ENCODE measurements at regions not wholly inside any gene's neighbourhood (a gene's known extent, or its start where the extent isn't known, plus 50 kb on each side); places are given as distances from the start of the nearest gene placed in this dataset.

DNA sequence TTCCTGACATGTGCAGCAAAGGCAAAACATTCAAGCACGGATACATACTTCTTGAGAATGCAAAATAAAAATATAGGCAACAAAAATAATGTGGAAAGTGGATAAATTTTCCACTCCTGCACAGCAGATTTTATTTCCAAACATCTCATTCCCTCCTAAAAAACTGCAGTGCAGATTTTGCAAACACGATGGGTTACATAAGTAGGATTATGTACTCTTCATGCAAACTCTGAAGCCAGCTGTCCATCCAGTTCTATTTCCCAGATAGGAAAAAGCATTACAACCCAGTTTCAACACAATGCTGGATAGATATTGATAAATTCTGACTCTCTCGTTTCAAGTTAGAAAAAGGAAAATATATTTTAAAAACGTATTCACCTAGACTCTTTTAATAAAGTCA lies 52.7 kb upstream of the CCNG1 start:
- TF ChIP-seq, protein P1, sequence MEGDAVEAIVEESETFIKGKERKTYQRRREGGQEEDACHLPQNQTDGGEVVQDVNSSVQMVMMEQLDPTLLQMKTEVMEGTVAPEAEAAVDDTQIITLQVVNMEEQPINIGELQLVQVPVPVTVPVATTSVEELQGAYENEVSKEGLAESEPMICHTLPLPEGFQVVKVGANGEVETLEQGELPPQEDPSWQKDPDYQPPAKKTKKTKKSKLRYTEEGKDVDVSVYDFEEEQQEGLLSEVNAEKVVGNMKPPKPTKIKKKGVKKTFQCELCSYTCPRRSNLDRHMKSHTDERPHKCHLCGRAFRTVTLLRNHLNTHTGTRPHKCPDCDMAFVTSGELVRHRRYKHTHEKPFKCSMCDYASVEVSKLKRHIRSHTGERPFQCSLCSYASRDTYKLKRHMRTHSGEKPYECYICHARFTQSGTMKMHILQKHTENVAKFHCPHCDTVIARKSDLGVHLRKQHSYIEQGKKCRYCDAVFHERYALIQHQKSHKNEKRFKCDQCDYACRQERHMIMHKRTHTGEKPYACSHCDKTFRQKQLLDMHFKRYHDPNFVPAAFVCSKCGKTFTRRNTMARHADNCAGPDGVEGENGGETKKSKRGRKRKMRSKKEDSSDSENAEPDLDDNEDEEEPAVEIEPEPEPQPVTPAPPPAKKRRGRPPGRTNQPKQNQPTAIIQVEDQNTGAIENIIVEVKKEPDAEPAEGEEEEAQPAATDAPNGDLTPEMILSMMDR (IDR thresholded peaks at IDR 0.05), result no peak
- no peak for TF ChIP-seq POLR2A (IDR thresholded peaks at IDR 0.05)
- TF ChIP-seq EP300 (IDR thresholded peaks at IDR 0.05), result no peak
- WGBS, 3 donors, result 14 to 38% (median 16%) methylated on average over 4 of the region's 4 CpGs
- Histone ChIP-seq H3K27me3 (no peaks in the 10 kb centered on the region), H3K4me3 (no peak overlapping the region), H3K27ac (no peak overlapping the region), H3K9me3 (no peaks in the 10 kb centered on the region), H3K4me1 (ENCODE audit: insufficient read depth) (peaks cover 5% of the 10 kb centered on the region), H3K36me3 (no peaks in the 10 kb centered on the region)
- no peak for DNase-seq
- intact Hi-C loops (cut with DNase I), result no loop called here

DNA sequence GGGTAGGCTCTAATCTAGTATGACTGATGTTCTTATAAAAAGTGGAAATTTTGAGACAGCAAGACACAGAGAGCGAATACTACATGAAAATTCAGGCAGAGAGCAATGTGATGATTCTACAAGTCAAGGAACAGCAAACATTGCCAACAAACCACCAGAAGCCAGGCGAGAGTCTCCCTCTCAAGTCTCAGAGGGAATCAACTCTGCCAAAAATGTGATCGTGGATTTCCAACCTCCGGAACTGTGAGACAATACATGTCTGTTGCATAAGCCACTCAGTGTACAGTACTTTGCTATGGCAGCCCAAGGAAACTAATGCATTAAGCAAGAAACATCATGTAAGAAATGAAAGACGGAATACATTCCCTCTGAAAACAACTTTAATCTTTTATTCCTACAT lies 52.1 kb upstream of the CCNG1 start:
- Histone ChIP-seq H3K4me1 (ENCODE audit: insufficient read depth) (peaks cover 3% of the 10 kb centered on the region), H3K36me3 (no peaks in the 10 kb centered on the region), H3K27ac (no peak overlapping the region), H3K4me3 (no peak overlapping the region), H3K27me3 (no peaks in the 10 kb centered on the region), H3K9me3 (no peaks in the 10 kb centered on the region)
- peak in 3 of 5 donors; percentile 31 to 54 (median 34) for DNase-seq
- TF ChIP-seq, protein P1 (IDR thresholded peaks at IDR 0.05), result no peak
- no peak for TF ChIP-seq POLR2A (IDR thresholded peaks at IDR 0.05)
- TF ChIP-seq EP300 (IDR thresholded peaks at IDR 0.05), result no peak
- intact Hi-C loops (cut with DNase I), result no loop called here
- 15 to 25% (median 21%) methylated on average over 5 of the region's 5 CpGs for WGBS, 3 donors

DNA sequence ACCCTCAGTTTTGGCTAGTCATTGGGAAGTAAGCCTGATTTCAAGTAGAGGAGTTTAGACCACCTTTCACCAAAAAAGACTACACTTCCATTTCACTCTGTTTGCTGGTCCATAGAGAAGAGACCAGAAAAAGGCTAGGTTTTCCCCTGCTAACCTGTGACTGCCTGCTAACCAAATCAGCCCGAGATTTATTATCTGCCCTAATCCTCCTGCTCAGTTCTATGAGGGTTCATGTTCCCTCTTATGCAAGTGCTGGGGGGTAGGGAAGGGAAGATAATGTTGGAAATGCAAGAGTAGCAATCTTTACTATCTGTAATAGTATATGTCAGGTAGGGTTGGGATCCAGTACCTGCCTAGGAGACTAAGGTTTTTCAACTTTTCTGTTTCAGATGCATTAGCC lies 51.6 kb upstream of the CCNG1 start:
- H3K4me3 ChIP-seq, result no peak overlapping the region
- no peak overlapping the region for H3K27ac ChIP-seq
- no peak for DNase-seq
- no peaks in the 10 kb centered on the region for H3K9me3 ChIP-seq
- peaks cover 3% of the 10 kb centered on the region for H3K4me1 ChIP-seq (ENCODE audit: insufficient read depth)
- H3K36me3 ChIP-seq, result no peaks in the 10 kb centered on the region
- no peak for TF ChIP-seq EP300 (IDR thresholded peaks at IDR 0.05)
- WGBS, 3 donors, result 46 to 64% (median 59%) methylated on average over 1 of the region's 1 CpG
- no peaks in the 10 kb centered on the region for H3K27me3 ChIP-seq
- intact Hi-C loops (cut with DNase I), result no loop called here

DNA sequence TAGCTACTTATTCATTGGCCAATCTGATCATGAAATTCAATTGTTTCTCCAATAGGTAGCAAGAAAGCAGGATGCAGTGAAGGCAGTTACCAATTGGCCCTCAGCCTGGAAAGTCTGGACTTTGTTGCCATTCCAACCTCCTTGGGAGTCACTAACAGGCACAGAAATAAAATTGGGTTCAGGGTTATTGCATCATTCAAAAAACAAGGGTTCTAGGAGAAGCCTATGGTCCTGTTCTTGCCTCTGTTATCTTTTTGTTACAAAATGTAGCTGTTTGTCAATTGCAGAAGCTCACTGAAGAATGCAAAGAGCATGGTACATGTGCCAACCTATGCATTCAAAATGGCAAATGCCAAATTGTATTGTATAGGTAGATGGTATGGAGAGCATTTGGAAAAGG lies 51.0 kb upstream of the CCNG1 start:
- no peaks in the 10 kb centered on the region for H3K27me3 ChIP-seq
- no peak overlapping the region for H3K27ac ChIP-seq
- peaks cover 3% of the 10 kb centered on the region for H3K4me1 ChIP-seq (ENCODE audit: insufficient read depth)
- TF ChIP-seq, protein P1 (IDR thresholded peaks at IDR 0.05), result no peak
- TF ChIP-seq POLR2A (IDR thresholded peaks at IDR 0.05) (no peak), EP300 (IDR thresholded peaks at IDR 0.05) (no peak)
- no peaks in the 10 kb centered on the region for H3K9me3 ChIP-seq
- intact Hi-C loops (cut with DNase I), result no loop called here
- H3K4me3 ChIP-seq, result no peak overlapping the region
- no peaks in the 10 kb centered on the region for H3K36me3 ChIP-seq
- DNase-seq, result peak in 1 of 5 donors; percentile 21

DNA sequence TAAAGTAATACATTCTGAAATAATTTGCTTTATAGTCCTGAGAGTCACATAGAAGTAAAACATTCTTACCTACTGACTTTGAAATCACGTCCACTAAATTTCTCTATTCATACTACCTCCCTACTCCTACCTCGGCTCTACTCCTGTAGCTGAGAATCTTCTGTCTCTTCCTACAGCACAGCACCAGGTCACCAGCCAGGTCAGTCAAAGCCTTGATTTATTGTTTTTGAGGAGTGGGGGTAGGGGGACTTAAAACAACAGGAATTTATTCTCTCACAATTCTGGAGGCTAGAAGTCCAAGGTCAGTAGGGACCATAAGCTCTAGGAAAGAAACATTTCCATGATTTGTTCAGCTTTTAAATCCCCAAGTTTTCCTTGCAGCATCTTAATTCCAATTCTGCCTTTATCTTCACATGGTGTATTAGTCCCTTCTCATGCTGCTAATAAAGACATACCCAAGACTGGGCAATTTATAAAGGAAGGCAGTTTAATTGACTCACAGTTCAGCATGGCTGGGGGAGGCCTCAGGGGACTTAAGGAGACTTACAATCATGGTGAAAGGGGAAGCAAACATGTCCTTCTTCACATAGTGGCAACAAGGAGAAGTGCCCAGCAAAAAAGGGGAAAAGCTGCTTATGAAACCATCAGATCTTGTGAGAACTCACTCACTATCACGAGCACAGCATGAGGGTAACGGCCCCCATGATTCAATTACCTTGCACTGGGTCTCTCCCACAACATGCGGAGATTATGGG lies 49.6 kb upstream of the CCNG1 start:
- Histone ChIP-seq H3K4me1 (ENCODE audit: insufficient read depth) (peaks cover 3% of the 10 kb centered on the region), H3K9me3 (no peaks in the 10 kb centered on the region), H3K27ac (no peak overlapping the region), H3K4me3 (no peak overlapping the region), H3K27me3 (no peaks in the 10 kb centered on the region), H3K36me3 (no peaks in the 10 kb centered on the region)
- WGBS, 3 donors, result 58 to 80% (median 75%) methylated on average over 5 of the region's 5 CpGs
- TF ChIP-seq POLR2A (IDR thresholded peaks at IDR 0.05), result no peak
- TF ChIP-seq, protein P1 (IDR thresholded peaks at IDR 0.05), result no peak
- no peak for TF ChIP-seq EP300 (IDR thresholded peaks at IDR 0.05)
- intact Hi-C loops (cut with DNase I), result no loop called here
- no peak for DNase-seq

Data from ovary (tissue), 7 donors.